ENCODE measurements at regions not wholly inside any gene's neighbourhood (a gene's known extent, or its start where the extent isn't known, plus 50 kb on each side); places are given as distances from the start of the nearest gene placed in this dataset.
"Not testable (repeated sequence)": the region's sequence is repeated elsewhere in the genome, so short reads cannot be mapped to it uniquely, and the experiment has no call there.

- H3K9me3 ChIP-seq (ENCODE audit: severe bottlenecking); DNase-seq (ENCODE audit: low spot score): not testable (repeated sequence)
Observed at GRCh38 chr21:10385898-10386527, 135.4 kb upstream of the TPTE start.

GRCh38 chr21:10387692-10388450 lies 133.5 kb upstream of the TPTE start:
- H3K4me3 ChIP-seq (ENCODE audit: severe bottlenecking); H3K36me3 ChIP-seq (ENCODE audit: low read depth); DNase-seq (ENCODE audit: low spot score); H3K4me1 ChIP-seq (ENCODE audit: insufficient read depth, poor library complexity, severe bottlenecking); H3K9me3 ChIP-seq (ENCODE audit: severe bottlenecking); H3K27me3 ChIP-seq (ENCODE audit: insufficient read depth, poor library complexity, severe bottlenecking); H3K27ac ChIP-seq (ENCODE audit: poor library complexity, severe bottlenecking); ATAC-seq (ENCODE audit: low read depth): not testable (repeated sequence)

More at GRCh38 chr21:10385898-10386527, 135.4 kb upstream of the TPTE start:
- H3K27me3 ChIP-seq (ENCODE audit: insufficient read depth, poor library complexity, severe bottlenecking); H3K36me3 ChIP-seq (ENCODE audit: low read depth); H3K4me1 ChIP-seq (ENCODE audit: insufficient read depth, poor library complexity, severe bottlenecking); ATAC-seq (ENCODE audit: low read depth); H3K27ac ChIP-seq (ENCODE audit: poor library complexity, severe bottlenecking); H3K4me3 ChIP-seq (ENCODE audit: severe bottlenecking): not testable (repeated sequence)

DNA sequence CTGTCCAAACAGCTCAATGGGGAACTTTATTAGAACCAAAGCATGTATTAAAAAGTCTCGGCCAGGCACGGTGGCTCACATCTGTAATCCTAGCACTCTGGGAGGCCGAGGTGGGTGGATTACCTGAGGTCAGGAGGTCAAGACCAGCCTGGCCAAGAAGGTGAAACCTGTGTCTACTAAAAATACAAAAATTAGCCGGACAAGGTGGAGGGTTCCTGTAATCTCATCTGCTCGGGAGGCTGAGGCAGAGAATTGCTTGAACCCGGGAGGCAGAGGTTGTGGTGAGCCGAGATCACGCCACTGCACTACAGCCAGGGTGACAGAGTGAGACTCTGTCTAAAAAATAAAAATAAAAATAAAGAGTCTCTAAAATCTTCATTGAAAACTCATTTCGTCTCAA lies 132.8 kb upstream of the TPTE start:
- not testable (repeated sequence) for H3K4me3 ChIP-seq (ENCODE audit: severe bottlenecking); H3K36me3 ChIP-seq (ENCODE audit: low read depth); DNase-seq (ENCODE audit: low spot score); H3K4me1 ChIP-seq (ENCODE audit: insufficient read depth, poor library complexity, severe bottlenecking); H3K27ac ChIP-seq (ENCODE audit: poor library complexity, severe bottlenecking); ATAC-seq (ENCODE audit: low read depth); H3K9me3 ChIP-seq (ENCODE audit: severe bottlenecking); H3K27me3 ChIP-seq (ENCODE audit: insufficient read depth, poor library complexity, severe bottlenecking)

- not testable (repeated sequence) for DNase-seq (ENCODE audit: low spot score); H3K27ac ChIP-seq (ENCODE audit: poor library complexity, severe bottlenecking); H3K4me1 ChIP-seq (ENCODE audit: insufficient read depth, poor library complexity, severe bottlenecking); H3K36me3 ChIP-seq (ENCODE audit: low read depth); H3K4me3 ChIP-seq (ENCODE audit: severe bottlenecking); H3K9me3 ChIP-seq (ENCODE audit: severe bottlenecking); ATAC-seq (ENCODE audit: low read depth); H3K27me3 ChIP-seq (ENCODE audit: insufficient read depth, poor library complexity, severe bottlenecking)
Observed at GRCh38 chr21:10392301-10392700, 129.1 kb upstream of the TPTE start.

DNA sequence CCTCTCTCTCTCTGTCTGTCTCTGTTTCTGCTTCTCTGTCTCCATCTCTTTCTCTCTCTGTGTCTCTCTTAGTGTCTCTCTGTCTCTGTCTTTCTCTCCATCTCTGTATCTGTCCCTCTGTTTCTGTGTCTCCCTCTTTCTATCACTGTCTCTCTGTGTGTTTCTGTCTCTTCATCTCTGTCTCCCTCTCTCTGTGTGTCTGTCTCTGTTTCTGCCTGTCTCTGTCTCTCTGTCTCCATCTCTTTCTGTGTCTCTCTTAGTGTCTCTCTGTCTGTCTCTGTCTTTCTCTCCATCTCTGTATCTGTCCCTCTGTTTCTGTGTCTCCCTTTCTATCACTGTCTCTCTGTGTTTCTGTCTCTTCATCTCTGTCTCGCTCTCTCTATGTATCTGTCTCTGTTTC lies 125.4 kb upstream of the TPTE start:
- DNase-seq (ENCODE audit: low spot score); H3K36me3 ChIP-seq (ENCODE audit: low read depth); H3K27me3 ChIP-seq (ENCODE audit: insufficient read depth, poor library complexity, severe bottlenecking); H3K4me1 ChIP-seq (ENCODE audit: insufficient read depth, poor library complexity, severe bottlenecking); H3K4me3 ChIP-seq (ENCODE audit: severe bottlenecking); ATAC-seq (ENCODE audit: low read depth); H3K9me3 ChIP-seq (ENCODE audit: severe bottlenecking); H3K27ac ChIP-seq (ENCODE audit: poor library complexity, severe bottlenecking): not testable (repeated sequence)

DNA sequence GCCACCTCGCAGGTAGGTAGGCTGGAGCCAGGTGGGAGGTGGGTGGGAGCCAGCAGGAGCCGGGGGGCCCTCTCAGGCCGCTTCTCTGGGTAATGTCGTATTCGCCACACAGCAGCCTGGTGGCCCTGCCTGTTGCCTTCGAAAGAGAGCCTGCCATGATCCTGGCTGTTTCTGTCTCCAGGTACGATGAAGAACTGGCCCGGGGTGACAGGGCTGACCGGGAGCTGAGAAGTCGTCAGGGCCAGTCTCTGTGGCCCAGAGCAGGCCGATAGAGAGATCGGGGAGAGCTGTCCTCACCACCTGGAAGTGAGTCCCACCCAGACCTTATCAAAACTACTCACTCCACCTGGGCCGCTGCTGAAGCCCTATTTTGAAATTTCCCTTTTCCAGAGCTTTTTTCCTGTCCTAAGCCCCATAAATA lies 123.9 kb upstream of the TPTE start:
- ATAC-seq (ENCODE audit: low read depth) = peak; percentile 24
- not testable (repeated sequence) for H3K36me3 ChIP-seq (ENCODE audit: low read depth); DNase-seq (ENCODE audit: low spot score); H3K9me3 ChIP-seq (ENCODE audit: severe bottlenecking); H3K4me1 ChIP-seq (ENCODE audit: insufficient read depth, poor library complexity, severe bottlenecking); H3K27me3 ChIP-seq (ENCODE audit: insufficient read depth, poor library complexity, severe bottlenecking); H3K27ac ChIP-seq (ENCODE audit: poor library complexity, severe bottlenecking); H3K4me3 ChIP-seq (ENCODE audit: severe bottlenecking)

GRCh38 chr21:10398692-10399489 lies 122.5 kb upstream of the TPTE start:
- not testable (repeated sequence) for H3K36me3 ChIP-seq (ENCODE audit: low read depth); DNase-seq (ENCODE audit: low spot score); H3K4me3 ChIP-seq (ENCODE audit: severe bottlenecking); H3K4me1 ChIP-seq (ENCODE audit: insufficient read depth, poor library complexity, severe bottlenecking); H3K9me3 ChIP-seq (ENCODE audit: severe bottlenecking); ATAC-seq (ENCODE audit: low read depth); H3K27ac ChIP-seq (ENCODE audit: poor library complexity, severe bottlenecking); H3K27me3 ChIP-seq (ENCODE audit: insufficient read depth, poor library complexity, severe bottlenecking)

GRCh38 chr21:10400622-10401361 lies 120.6 kb upstream of the TPTE start:
- not testable (repeated sequence) for H3K4me1 ChIP-seq (ENCODE audit: insufficient read depth, poor library complexity, severe bottlenecking); H3K36me3 ChIP-seq (ENCODE audit: low read depth); H3K27me3 ChIP-seq (ENCODE audit: insufficient read depth, poor library complexity, severe bottlenecking); DNase-seq (ENCODE audit: low spot score); H3K9me3 ChIP-seq (ENCODE audit: severe bottlenecking); H3K4me3 ChIP-seq (ENCODE audit: severe bottlenecking); ATAC-seq (ENCODE audit: low read depth); H3K27ac ChIP-seq (ENCODE audit: poor library complexity, severe bottlenecking)

DNA sequence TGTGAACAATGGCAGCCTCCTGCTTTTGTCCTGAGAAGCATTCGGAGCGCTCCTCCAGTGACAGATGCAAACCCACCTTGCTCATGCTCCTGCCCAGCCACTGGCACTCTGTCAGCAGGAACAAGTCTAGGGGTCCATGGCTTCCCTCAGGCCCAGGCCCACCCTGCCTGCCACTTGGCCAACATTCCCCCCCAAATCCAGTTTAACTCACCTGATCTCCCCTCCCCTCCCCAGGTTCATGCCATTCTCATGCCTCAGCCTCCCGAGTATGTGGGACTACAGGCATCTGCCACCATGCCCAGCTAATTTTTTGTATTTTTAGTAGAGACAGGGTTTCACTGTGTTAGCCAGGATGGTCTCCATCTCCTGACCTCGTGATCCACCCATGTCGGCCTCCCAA lies 118.9 kb upstream of the TPTE start:
- not testable (repeated sequence) for H3K36me3 ChIP-seq (ENCODE audit: low read depth); H3K27me3 ChIP-seq (ENCODE audit: insufficient read depth, poor library complexity, severe bottlenecking); ATAC-seq (ENCODE audit: low read depth); DNase-seq (ENCODE audit: low spot score); H3K4me3 ChIP-seq (ENCODE audit: severe bottlenecking); H3K27ac ChIP-seq (ENCODE audit: poor library complexity, severe bottlenecking); H3K4me1 ChIP-seq (ENCODE audit: insufficient read depth, poor library complexity, severe bottlenecking); H3K9me3 ChIP-seq (ENCODE audit: severe bottlenecking)

GRCh38 chr21:10405331-10405730 lies 116.1 kb upstream of the TPTE start:
- not testable (repeated sequence) for H3K4me3 ChIP-seq (ENCODE audit: severe bottlenecking); H3K9me3 ChIP-seq (ENCODE audit: severe bottlenecking); H3K36me3 ChIP-seq (ENCODE audit: low read depth); H3K4me1 ChIP-seq (ENCODE audit: insufficient read depth, poor library complexity, severe bottlenecking); H3K27me3 ChIP-seq (ENCODE audit: insufficient read depth, poor library complexity, severe bottlenecking); H3K27ac ChIP-seq (ENCODE audit: poor library complexity, severe bottlenecking); ATAC-seq (ENCODE audit: low read depth); DNase-seq (ENCODE audit: low spot score)

- not testable (repeated sequence) for ATAC-seq (ENCODE audit: low read depth); DNase-seq (ENCODE audit: low spot score); H3K9me3 ChIP-seq (ENCODE audit: severe bottlenecking); H3K4me1 ChIP-seq (ENCODE audit: insufficient read depth, poor library complexity, severe bottlenecking); H3K4me3 ChIP-seq (ENCODE audit: severe bottlenecking); H3K36me3 ChIP-seq (ENCODE audit: low read depth); H3K27ac ChIP-seq (ENCODE audit: poor library complexity, severe bottlenecking); H3K27me3 ChIP-seq (ENCODE audit: insufficient read depth, poor library complexity, severe bottlenecking)
Observed at GRCh38 chr21:10409786-10410185, 111.6 kb upstream of the TPTE start.

Data from RWPE2 (cell line).